ENCODE measurements at regions not wholly inside any gene's neighbourhood (a gene's known extent, or its start where the extent isn't known, plus 50 kb on each side); places are given as distances from the start of the nearest gene placed in this dataset.

- TF ChIP-seq, protein P1, sequence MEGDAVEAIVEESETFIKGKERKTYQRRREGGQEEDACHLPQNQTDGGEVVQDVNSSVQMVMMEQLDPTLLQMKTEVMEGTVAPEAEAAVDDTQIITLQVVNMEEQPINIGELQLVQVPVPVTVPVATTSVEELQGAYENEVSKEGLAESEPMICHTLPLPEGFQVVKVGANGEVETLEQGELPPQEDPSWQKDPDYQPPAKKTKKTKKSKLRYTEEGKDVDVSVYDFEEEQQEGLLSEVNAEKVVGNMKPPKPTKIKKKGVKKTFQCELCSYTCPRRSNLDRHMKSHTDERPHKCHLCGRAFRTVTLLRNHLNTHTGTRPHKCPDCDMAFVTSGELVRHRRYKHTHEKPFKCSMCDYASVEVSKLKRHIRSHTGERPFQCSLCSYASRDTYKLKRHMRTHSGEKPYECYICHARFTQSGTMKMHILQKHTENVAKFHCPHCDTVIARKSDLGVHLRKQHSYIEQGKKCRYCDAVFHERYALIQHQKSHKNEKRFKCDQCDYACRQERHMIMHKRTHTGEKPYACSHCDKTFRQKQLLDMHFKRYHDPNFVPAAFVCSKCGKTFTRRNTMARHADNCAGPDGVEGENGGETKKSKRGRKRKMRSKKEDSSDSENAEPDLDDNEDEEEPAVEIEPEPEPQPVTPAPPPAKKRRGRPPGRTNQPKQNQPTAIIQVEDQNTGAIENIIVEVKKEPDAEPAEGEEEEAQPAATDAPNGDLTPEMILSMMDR (IDR thresholded peaks at IDR 0.05): no peak
- TF ChIP-seq POLR2AphosphoS5 (IDR thresholded peaks at IDR 0.05): no peak
Measured at GRCh38 chr5:17146280-17146841, 71.1 kb upstream of the BASP1 start.
